Endothelial cell (in vitro differentiated cells): ENCODE measurements at regions not wholly inside any gene's neighbourhood (a gene's known extent, or its start where the extent isn't known, plus 50 kb on each side); places are given as distances from the start of the nearest gene placed in this dataset.

Source experiments
- DNase-seq: peaks from one replicate; pipeline ENCODE4 v3.0.0; 2021; ENCODE audit warnings: low spot score
- H3K27ac Mint-ChIP-seq: one replicate; pipeline ENCODE4 v1.8.0; 2021; ENCODE audit warnings: mixed read lengths, inconsistent platforms; ENCODE audit not compliant: unreplicated experiment
- H3K27me3 Mint-ChIP-seq: one replicate; pipeline ENCODE4 v1.8.0; 2021; ENCODE audit warnings: mild to moderate bottlenecking, moderate library complexity, mixed read lengths, inconsistent platforms; ENCODE audit not compliant: unreplicated experiment
- H3K36me3 Mint-ChIP-seq: one replicate; pipeline ENCODE4 v1.8.0; 2021; ENCODE audit warnings: mild to moderate bottlenecking, low read depth, mixed read lengths, inconsistent platforms; ENCODE audit not compliant: unreplicated experiment
- H3K4me1 Mint-ChIP-seq: one replicate; pipeline ENCODE4 v1.8.0; 2021; ENCODE audit warnings: mild to moderate bottlenecking, mixed read lengths, inconsistent platforms; ENCODE audit not compliant: unreplicated experiment
- H3K4me3 Mint-ChIP-seq: one replicate; pipeline ENCODE4 v1.8.0; 2021; ENCODE audit warnings: mild to moderate bottlenecking, mixed read lengths, inconsistent platforms; ENCODE audit not compliant: unreplicated experiment
- H3K9me3 Mint-ChIP-seq: one replicate; pipeline ENCODE4 v1.8.0; 2021; ENCODE audit warnings: mixed read lengths, inconsistent platforms; ENCODE audit not compliant: unreplicated experiment
- CTCF ChIP-seq: fragments of 200-600 bp; sonication (generic); IDR thresholded peaks from one replicate; pipeline ENCODE4 v1.5.0; 2021; ENCODE audit warnings: antibody characterized with exemption; ENCODE audit not compliant: unreplicated experiment

- Mint-ChIP-seq H3K4me3 (no peak overlapping the region), H3K27ac (no peak overlapping the region)
These were observed 129.5 kb downstream of the SLC38A6 start for GRCh38 chr14:61110316-61111082.

GRCh38 chr14:61109288-61109687, 128.2 kb downstream of the SLC38A6 start:
- no peak for DNase-seq
- no peak for TF ChIP-seq CTCF

More at GRCh38 chr14:61110316-61111082, 129.5 kb downstream of the SLC38A6 start:
- TF ChIP-seq CTCF: no peak
- H3K36me3 Mint-ChIP-seq: peaks cover 15% of the 10 kb centered on the region
- H3K27me3 Mint-ChIP-seq: peaks cover 7% of the 10 kb centered on the region
- peaks cover 10% of the 10 kb centered on the region for H3K4me1 Mint-ChIP-seq
- peaks cover 10% of the 10 kb centered on the region for H3K9me3 Mint-ChIP-seq
- DNase-seq: no peak

GRCh38 chr14:61108496-61109141, 127.6 kb downstream of the SLC38A6 start:
- Mint-ChIP-seq H3K36me3 (peaks cover 4% of the 10 kb centered on the region), H3K4me3 (no peak overlapping the region), H3K4me1 (peaks cover 13% of the 10 kb centered on the region), H3K27ac (no peak overlapping the region), H3K9me3 (peaks cover 4% of the 10 kb centered on the region), H3K27me3 (peaks cover 7% of the 10 kb centered on the region)
- no peak for TF ChIP-seq CTCF
- DNase-seq: no peak

More at GRCh38 chr14:61109288-61109687, 128.2 kb downstream of the SLC38A6 start:
- peaks cover 10% of the 10 kb centered on the region for H3K4me1 Mint-ChIP-seq
- peaks cover 5% of the 10 kb centered on the region for H3K36me3 Mint-ChIP-seq
- H3K27me3 Mint-ChIP-seq: peaks cover 7% of the 10 kb centered on the region
- no peak overlapping the region for H3K27ac Mint-ChIP-seq
- peaks cover 10% of the 10 kb centered on the region for H3K9me3 Mint-ChIP-seq
- H3K4me3 Mint-ChIP-seq: no peak overlapping the region

- Mint-ChIP-seq H3K27me3 (peaks cover 7% of the 10 kb centered on the region), H3K9me3 (peaks cover 4% of the 10 kb centered on the region), H3K4me1 (peaks cover 17% of the 10 kb centered on the region), H3K27ac (no peak overlapping the region), H3K36me3 (peaks cover 4% of the 10 kb centered on the region), H3K4me3 (no peak overlapping the region)
- no peak for DNase-seq
- no peak for TF ChIP-seq CTCF
These were observed 126.9 kb downstream of the SLC38A6 start for GRCh38 chr14:61107869-61108493.
